GM10266 (cell line): ENCODE measurements at regions not wholly inside any gene's neighbourhood (a gene's known extent, or its start where the extent isn't known, plus 50 kb on each side); places are given as distances from the start of the nearest gene placed in this dataset.

ENCODE experiments used
- DNase-seq: peaks from one replicate; pipeline ENCODE4 v3.0.0; 2012; ENCODE audit errors: extremely low spot score
- TF ChIP-seq, protein P1 (sequence below): IDR thresholded peaks from 2 replicates; pipeline ENCODE4 v1.5.1; 2012; ENCODE audit warnings: mild to moderate bottlenecking, low read depth; ENCODE audit not compliant: control insufficient read depth, insufficient read depth; ENCODE audit errors: missing control alignments

DNA sequence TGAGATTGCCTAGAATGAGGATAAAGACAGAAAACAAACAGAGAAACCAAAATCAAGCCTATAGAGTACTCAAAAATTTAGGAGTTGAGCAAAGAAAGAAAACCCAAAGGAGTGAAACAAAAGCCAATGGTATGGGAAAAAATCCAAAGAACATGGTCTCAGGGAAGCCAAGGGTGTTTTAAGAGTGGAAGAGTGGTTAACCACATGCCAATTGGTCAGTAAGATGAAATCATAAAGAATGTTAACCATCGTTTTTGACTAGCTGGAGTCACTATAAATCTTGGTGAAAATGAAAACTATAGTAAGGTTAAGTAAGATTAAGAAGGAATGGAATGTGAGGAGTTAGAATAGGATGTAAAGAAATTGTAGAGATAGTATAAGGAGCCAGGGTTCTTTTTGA, 64.7 kb upstream of the RPL34 start:
- no peak for DNase-seq
- TF ChIP-seq, protein P1, sequence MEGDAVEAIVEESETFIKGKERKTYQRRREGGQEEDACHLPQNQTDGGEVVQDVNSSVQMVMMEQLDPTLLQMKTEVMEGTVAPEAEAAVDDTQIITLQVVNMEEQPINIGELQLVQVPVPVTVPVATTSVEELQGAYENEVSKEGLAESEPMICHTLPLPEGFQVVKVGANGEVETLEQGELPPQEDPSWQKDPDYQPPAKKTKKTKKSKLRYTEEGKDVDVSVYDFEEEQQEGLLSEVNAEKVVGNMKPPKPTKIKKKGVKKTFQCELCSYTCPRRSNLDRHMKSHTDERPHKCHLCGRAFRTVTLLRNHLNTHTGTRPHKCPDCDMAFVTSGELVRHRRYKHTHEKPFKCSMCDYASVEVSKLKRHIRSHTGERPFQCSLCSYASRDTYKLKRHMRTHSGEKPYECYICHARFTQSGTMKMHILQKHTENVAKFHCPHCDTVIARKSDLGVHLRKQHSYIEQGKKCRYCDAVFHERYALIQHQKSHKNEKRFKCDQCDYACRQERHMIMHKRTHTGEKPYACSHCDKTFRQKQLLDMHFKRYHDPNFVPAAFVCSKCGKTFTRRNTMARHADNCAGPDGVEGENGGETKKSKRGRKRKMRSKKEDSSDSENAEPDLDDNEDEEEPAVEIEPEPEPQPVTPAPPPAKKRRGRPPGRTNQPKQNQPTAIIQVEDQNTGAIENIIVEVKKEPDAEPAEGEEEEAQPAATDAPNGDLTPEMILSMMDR, result no peak

DNA sequence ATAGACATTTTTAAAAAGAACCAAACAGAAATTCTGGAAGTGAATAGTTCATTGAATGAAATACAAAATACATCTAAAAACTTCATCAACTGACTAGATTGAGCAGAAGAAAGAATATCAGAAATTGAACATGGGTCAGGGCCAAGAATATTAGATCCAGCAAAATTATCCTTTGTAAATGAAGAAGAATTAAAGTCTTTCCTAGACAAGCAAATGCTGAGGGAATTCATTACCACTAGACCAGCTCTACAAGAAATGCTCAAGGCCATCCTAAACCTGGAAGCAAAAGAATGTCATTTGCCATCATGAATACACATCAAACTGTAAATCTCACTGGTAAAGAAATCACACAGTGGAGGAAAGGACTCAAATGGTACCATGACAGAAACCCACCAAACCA, 72.7 kb upstream of the RPL34 start:
- DNase-seq, result no peak
- TF ChIP-seq, protein P1, result no peak

DNA sequence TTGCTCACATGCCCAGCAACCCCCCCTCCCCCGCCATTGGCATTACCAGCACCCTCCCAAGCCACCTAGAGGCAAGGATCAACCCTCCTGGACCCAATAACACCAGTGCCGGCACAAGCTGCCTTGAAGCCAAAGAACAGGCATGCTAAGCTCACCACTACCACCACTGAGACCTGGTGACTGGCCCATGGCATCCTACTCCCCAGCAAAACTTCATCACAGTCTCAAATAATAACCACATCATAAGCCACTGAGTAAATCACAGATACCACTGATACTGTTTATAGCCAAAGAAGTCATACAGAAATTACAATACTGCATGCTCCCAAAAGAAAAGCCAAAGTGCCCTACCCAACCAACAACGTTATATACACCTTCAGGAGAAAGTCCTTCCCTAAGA, 73.6 kb upstream of the RPL34 start:
- no peak for DNase-seq
- TF ChIP-seq, protein P1, result no peak

DNA sequence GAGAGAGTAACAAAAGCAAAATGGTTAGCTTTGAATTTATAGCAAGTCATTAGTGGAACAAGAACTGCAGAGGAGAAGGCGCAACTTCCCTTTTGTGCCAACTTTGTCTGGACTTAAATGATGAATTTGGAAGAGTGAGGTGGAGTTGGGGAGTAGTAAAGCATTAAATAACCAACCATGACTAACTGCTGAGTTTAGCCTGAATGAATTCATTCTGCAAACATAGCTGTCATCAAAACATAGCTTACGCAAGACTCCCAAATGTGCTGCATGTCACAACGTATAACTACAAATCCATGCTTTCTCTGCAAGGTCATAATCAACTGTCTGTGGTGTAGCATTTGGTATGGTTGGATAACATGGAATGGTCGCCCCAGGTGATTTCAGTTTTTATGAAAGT, 75.9 kb upstream of the RPL34 start:
- TF ChIP-seq, protein P1, result no peak
- DNase-seq, result no peak

DNA sequence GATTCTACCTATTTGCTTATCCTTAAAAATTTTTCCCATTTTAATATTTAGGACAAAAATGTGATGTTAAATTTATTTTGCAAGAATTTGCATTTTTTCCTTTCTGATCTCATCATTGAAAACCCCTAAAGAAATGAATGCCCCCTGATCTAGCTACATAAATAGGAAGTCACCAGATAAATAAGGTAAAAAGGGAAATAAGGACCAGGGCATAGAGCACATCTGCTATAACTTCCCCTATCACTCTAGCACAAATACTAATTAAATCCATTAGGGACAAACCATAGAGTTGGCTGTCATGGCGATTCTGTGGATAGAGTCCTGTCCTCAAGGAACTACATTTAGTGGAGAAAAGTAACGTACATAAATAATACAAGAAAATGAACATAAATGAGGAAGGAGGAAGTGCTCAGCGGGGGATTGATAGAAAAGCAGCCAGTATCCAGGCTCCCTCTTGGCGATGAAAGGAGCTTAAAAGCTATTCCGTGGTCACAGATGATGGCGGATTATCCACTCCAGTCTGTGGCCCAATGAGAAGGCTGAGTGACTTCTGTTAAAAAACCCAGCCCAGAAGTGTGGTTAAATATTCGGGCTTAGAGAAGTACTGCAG, 76.9 kb upstream of the RPL34 start:
- DNase-seq, result no peak
- TF ChIP-seq, protein P1, result no peak

DNA sequence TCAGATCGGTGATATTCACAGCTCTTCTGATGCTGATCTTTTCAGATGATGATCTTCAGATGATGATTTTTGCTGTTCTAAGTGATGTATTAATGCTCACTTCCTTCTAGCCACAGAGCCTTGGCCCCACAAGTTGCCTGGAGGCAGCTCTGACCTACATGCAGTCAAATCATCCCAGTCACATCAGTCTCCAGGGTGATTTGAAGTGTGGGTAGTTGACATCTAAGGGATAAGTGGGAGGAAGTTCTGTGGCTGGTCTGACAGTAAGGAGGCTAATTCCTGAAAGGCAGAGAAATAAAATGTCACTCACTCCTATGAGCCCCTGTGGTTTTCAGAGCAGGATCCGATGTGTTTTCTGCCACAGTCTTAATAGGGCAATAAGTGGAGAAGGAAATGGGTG, 79.8 kb upstream of the RPL34 start:
- no peak for DNase-seq

DNA sequence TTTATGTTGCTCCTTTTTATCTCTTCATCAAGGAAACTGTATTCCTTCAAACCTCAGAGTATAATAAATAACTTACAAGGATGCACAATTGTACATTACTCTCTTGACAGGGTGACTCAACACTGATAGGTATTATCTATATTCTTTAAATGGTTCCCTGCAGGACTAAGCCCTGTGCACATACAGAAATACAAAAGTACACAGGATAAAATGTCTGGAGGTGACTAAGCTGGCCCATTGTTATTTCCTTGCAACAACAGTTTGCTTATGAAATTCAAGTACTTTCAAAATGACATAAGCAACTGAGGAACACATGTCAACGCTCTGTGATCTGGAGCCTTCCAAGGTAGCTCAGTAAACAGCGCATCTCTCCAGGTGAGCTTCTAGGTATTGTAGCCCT, 83.8 kb upstream of the RPL34 start:
- TF ChIP-seq, protein P1, result no peak
- no peak for DNase-seq

More for the DNA sequence above, 79.8 kb upstream of the RPL34 start:
- TF ChIP-seq, protein P1, result no peak
